ENCODE measurements at regions not wholly inside any gene's neighbourhood (a gene's known extent, or its start where the extent isn't known, plus 50 kb on each side); places are given as distances from the start of the nearest gene placed in this dataset.

DNA sequence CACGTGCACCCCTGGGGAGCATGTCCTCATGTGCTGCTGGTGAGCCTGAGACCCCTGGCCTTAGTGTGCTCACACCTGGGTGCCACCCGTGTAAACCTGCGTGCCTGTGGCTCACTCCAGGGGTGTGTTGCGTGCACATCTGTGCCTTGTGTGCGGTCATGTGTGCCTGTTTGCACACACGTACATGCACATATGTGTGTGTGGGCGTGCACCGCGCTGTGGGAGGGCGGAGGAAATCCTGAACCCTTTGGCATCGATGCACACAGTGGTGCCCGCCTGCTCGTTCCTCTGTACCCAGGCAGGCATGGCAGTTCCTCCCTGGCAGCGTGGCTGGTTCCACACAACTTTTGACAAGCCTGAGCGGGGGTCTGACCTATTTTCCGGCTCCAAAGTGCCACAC, 1181.9 kb downstream of the BRD1 start:
- DNase-seq = no peak

DNA sequence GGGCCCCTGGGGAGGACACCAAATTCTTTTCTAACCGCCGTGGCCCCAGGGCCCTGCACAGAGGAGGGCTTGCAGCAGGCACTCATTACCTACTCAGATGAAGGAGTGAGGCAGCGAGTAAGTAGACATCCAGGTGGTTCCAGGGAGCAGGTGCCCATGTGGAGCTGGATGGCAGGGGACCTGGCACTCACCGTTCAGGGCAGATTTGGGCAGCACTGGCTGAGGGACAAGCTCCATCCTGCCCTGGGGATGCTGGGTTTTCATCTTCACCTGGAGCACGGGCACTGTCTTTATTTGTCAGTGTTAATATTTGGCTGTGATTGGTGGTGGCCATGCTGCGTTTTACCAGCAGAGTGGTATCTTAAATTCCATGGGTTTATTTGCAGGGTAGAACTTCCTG, 1182.7 kb downstream of the BRD1 start:
- no peak for DNase-seq

DNA sequence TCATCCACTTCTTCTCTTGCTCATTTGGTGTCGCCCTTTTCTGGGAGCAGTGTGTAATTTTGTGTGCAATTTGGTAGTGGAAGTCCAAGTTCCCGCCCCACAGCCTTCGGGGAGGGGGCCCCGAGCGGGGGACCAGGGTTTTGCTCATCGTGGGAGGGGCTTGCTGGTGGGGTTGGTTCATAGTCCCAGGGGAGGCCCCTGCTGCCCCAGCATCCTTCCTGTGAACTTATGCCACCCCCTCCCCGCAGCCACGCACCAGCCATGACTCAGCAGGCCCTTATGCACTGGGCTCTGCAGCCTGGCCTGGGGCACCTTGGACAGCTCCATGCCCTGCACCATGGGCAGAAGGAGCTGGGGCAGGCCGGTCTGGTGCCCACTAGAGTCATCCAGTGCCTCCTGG, 1183.6 kb downstream of the BRD1 start:
- DNase-seq = no peak

DNA sequence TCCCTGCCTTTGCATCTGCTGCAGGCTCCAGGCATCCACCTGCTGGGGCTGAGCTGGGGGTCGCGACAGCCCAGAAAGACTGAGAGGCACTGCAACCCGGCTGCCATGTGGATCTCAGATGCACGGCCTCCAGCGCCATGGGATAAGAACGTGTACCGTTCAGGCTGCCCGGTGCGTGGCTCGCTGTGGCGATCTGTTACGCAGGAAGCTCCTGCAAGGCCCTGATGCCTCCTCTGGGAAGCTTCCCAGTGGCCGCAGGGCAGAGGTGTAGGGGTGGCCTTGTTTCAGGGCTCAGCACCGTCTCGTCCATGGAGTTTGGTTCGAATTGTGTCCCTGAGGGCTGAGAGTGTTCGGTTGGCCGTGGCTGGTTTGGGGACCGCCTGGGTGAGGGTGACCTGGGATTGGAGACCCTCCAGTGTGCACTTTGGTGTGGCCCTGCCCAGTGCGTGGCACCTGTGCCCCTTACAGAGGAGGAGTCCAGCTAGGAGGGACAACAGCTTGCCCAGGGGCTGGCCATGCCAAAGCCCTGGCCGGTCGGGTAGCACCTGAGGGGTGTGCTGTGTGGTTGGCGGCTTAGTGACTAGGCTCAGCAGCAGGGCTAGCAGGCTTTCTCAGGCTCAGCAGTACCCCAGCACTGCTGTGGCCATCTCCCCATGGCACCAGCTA, 1184.5 kb downstream of the BRD1 start:
- no peak for DNase-seq

- no peak for DNase-seq
Measured at GRCh38 chr22:48642550-48642949, 1185.1 kb downstream of the BRD1 start.

DNA sequence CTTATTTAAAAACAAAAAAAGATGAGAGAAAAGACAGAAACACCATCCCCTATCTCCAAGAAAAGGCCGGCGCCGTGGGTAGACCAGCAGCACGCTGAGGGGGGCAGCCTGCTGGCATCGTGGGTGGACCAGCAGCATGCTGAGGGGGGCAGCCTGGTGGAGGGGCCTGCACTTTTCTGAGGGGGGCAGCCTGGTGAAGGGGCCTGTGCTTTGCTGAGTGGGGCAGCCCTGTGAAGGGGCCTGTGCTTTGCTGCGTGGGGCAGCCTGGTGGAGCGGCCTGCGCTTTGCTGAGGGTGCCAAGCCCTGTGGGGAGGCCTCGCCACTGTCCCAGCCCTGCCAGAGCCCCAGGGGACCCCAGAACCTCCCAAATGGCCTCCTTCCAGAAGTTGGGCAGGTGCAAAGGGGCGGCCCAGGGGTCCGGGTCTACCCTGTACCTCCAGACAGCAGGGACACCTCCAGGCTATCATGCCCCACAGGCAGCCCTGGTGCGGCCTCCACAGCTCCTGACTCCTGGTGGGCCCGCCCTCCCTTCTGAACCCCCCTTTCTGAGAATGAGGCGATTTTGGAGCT, 1185.7 kb downstream of the BRD1 start:
- no peak for DNase-seq

DNA sequence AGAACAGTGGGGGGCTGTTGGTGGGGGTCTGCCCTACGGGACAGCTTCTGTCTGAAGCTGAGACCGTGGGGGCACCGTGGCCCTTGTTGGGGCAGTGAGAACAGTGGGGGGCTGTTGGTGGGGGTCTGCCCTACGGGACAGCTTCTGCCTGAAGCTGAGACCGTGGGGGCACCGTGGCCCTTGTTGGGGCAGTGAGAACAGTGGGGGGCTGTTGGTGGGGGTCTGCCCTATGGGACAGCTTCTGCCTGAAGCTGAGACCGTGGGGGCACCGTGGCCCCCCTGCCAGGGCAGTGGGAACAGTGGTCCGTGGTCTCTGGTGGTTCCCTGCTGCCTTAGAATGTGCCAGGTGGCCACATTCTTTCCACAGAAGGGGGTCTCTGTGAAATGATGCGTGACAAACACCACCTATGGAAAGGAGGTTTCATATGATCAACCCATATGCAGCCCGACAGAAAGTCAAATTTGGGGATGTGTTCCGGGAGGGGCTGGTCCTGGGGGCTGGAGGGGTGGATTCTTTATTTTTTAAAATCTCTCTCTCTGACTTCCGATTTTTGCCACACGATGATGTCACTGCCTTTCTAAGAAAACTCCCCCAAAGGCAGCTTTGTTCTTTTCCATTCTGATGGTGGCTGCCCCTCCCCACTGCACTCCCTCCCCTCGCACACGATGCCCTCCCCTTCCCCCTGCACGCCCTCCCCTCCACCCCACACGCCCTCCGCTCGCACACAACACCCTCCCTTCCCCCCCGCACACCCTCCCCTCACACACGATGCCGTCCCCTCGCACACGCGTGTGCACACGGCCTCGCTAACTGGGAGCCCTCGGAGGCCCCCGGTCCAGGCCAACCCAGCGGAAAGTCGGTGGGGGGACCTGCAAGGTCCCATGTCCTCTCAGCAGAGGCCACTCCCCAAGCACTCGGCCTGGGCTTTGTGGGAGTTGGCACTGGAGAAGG, 1186.5 kb downstream of the BRD1 start:
- DNase-seq = no peak

GRCh38 chr22:48639896-48640748, 1187.6 kb downstream of the BRD1 start:
- DNase-seq = no peak

DNA sequence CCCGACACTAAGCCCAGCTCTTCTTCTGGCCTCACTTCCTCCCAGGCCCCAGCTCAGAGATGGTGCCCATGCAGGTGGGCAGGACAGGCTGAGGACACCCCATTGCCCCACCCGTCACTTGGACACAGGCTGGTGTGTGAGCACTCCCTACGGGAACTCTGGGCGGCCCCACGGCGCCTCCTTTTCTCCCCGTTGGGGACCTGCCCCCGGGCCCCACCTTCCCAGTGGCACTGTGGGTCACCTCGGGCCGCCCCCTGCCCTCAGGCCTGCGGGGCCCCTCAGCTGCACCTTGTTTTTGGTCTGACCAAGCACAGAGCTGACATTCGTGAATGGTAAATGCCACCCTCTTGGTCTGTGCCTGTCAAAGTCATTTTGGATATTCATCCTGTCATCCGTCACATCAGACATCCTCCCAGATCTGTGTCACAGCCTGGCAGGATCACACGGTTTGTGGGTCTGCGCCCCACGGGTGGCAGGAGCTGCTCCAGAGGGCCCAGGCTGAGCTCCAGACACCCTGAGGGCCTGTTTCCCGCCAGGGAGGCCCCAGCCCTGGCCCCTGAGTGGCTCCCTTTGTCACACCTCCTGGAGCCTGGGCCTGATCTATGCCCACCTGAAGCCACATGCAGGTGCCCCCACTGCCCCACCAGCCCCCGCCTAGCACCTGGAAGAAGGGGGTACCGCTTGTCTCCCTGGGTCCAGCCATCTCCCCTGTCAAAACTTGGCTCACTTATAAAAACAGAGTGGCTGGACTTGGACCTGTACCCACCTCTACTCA, 1188.5 kb downstream of the BRD1 start:
- DNase-seq = no peak

- DNase-seq = no peak
Measured at GRCh38 chr22:48637231-48637630, 1190.4 kb downstream of the BRD1 start.

GRCh38 chr22:48636746-48637145, 1190.9 kb downstream of the BRD1 start:
- DNase-seq = no peak

GRCh38 chr22:48635816-48636215, 1191.9 kb downstream of the BRD1 start:
- no peak for DNase-seq

- DNase-seq = no peak
Measured at GRCh38 chr22:48635031-48635430, 1192.6 kb downstream of the BRD1 start.

DNA sequence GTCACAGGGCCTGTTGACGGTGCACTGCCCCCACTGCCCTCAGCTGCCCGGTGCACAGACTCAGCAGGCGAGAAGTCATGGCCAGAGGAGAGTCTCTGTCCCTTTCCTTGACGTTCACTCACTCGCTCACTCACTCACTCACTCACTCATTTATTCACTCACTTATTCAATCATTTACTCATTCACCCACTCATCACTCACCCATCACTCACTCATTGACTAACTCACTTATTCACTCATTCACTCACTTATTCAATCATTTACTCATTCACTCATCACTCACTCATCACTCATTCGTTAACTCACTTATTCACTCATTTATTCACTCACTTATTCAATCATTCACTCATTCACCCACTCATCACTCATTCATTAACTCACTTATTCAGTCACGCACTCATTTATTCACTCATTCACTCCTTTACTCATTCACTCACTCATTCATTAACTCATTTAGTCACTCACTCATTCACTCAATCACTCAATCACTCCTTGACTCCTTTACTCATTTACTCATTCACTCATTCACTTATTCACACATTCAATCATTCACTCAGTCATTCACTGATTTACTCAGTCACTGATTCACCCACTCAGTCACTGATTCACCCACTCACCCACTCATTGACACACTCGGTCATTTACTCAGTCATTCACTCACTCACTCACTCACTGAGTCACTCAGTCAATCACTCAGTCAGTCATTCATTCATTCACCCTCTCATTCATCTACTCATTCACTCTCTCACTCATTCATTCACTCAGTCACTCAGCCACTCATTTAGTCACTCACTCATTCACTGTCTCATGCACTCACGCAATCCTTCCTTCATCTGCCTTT, 1193.5 kb downstream of the BRD1 start:
- no peak for DNase-seq

- no peak for DNase-seq
Measured at GRCh38 chr22:48632646-48633246, 1194.9 kb downstream of the BRD1 start.

GRCh38 chr22:48631288-48631863, 1196.3 kb downstream of the BRD1 start:
- no peak for DNase-seq

DNA sequence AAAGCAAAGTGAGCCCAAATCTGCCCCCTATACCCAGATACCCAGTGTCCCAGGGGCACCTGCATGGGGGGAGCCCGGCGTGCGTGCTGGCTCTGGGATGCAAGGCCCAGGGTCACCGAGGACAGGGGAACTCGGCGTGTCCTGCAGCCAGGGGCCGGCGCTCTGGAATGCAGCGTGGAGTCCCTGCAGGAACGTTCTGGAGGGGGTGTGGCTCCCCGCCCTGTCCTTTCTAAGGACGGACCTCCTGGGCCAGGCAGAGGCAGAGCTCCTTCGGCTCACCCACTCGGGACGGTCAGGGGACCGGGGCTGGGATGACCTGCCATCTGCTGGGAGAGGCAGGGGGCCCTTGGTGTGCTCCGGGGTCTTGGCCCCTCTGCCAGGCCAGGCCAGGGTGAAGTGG, 1196.8 kb downstream of the BRD1 start:
- no peak for DNase-seq

GRCh38 chr22:48630433-48630754, 1197.3 kb downstream of the BRD1 start:
- no peak for DNase-seq

DNA sequence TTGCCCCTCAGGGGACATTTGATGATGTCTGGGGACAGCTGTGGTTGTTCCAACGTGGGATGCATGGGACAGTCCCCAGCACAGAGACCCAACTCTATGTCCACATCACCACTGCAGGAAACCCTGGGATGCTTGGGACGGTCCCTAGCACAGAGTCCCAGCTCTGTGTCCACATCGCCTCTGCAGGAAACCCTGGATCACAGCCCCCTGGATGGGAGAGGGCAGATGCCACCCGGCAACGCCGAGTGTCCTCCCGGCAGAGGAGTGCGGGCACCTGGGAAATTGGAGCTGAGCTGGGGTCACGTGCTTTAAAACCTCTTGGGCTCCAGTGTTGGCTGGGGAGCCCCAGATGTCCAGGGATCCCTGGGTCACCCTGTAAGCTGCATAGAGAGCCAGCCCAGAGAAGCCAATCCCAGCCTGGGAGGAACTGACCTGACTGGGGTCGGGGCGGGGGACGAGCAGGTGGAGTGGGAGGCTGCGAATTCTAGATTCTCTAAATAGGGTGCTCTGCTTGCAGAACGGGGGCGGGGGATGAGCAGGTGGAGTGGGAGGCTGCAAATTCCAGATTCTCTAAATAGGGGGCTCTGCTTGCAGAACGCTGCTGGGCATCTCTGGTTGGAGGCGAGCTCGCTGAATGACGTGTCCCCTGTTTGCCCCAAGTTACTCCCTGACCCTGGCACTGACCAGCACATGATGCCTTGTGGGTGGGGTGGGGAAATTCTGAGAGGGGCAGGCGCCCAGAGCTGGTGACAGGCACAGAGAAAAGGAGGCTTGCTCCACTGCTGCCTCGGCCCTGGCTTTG, 1197.8 kb downstream of the BRD1 start:
- DNase-seq = no peak

Data from EL (cell line).